ENCODE measurements at regions not wholly inside any gene's neighbourhood (a gene's known extent, or its start where the extent isn't known, plus 50 kb on each side); places are given as distances from the start of the nearest gene placed in this dataset.

DNA sequence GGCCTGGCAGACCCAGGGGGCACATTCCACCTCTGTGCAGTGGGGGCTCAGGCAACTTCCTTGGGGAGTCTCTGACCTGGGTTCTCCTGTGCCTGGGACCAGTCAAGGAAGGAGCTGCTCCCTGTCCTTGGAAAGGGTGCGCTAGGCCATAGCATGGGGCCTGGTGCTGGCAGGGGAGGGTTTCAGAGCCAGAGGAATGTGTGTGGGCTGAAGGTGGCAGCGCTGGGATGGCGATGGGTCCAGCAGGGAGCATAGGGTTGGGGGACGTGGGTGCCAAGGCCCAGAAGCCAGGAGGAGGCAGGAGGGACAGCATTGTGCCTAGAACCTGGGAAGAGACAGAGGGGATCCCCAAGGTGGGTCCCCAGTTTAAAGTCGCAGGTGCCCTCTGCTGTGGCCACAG lies 66.3 kb upstream of the TUBA3E start:
- no peak for TF ChIP-seq POLR2A (IDR thresholded peaks at IDR 0.05; ENCODE audit: low read depth, low read length)
- TF ChIP-seq FOS (IDR thresholded peaks at IDR 0.05; ENCODE audit: low read depth, low read length): no peak
- TF ChIP-seq CTCF (conservative IDR thresholded peaks at IDR 0.05; ENCODE audit: low read depth, low read length): no peak
- TF ChIP-seq CEBPB (IDR thresholded peaks at IDR 0.05; ENCODE audit: low read depth, low read length): no peak
- TF ChIP-seq SMC3 (IDR thresholded peaks at IDR 0.05; ENCODE audit: low read depth, low read length): no peak
- no peak for TF ChIP-seq RAD21 (IDR thresholded peaks at IDR 0.05; ENCODE audit: low read length)
- no peak for TF ChIP-seq NFE2L2 (IDR thresholded peaks at IDR 0.05; ENCODE audit: low read depth, low read length)
- TF ChIP-seq, protein P1, sequence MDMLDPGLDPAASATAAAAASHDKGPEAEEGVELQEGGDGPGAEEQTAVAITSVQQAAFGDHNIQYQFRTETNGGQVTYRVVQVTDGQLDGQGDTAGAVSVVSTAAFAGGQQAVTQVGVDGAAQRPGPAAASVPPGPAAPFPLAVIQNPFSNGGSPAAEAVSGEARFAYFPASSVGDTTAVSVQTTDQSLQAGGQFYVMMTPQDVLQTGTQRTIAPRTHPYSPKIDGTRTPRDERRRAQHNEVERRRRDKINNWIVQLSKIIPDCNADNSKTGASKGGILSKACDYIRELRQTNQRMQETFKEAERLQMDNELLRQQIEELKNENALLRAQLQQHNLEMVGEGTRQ (IDR thresholded peaks at IDR 0.05; ENCODE audit: low read depth, low read length): no peak

Measured in IMR-90 (cell line).